CD4-positive, alpha-beta T cell treated with Interleukin-6 at 100 ng/mL for 8 hours (primary cell): ENCODE measurements at regions not wholly inside any gene's neighbourhood (a gene's known extent, or its start where the extent isn't known, plus 50 kb on each side); places are given as distances from the start of the nearest gene placed in this dataset.
"Not testable (repeated sequence)": the region's sequence is repeated elsewhere in the genome, so short reads cannot be mapped to it uniquely, and the experiment has no call there.

Experiments used
- DNase-seq: peaks from one replicate; pipeline ENCODE4 v3.0.0-alpha.2; 2020; ENCODE audit warnings: mixed read lengths, low spot score

- DNase-seq, result no peak
These were observed 1295.0 kb downstream of the JRKL start for GRCh38 chr11:97684486-97685439.

- no peak for DNase-seq
These were observed 1295.9 kb downstream of the JRKL start for GRCh38 chr11:97685695-97686094.

GRCh38 chr11:97687111-97687510, 1297.3 kb downstream of the JRKL start:
- DNase-seq, result no peak

- no peak for DNase-seq
These were observed 1301.2 kb downstream of the JRKL start for GRCh38 chr11:97691061-97691460.

GRCh38 chr11:97702951-97703350, 1313.1 kb downstream of the JRKL start:
- no peak for DNase-seq

DNA sequence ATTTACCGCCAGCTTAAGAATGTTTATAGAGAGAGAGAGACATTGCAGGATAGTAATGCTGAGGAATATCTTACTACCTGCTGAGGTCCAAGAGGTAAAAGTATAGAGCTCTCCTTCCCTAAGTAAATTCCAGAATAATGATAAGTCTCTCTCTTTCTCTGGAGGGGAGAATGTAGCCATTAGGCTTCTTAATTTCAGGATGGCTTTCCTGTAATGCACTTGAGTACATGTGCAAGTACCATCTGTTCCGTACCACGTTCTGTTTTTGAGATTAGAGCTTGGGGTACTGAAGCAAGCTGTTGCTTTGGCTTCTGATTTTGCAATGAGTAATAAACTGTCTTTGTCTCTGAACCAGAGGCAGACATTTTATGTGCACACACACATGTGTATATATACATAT, 1314.0 kb downstream of the JRKL start:
- DNase-seq, result no peak

DNA sequence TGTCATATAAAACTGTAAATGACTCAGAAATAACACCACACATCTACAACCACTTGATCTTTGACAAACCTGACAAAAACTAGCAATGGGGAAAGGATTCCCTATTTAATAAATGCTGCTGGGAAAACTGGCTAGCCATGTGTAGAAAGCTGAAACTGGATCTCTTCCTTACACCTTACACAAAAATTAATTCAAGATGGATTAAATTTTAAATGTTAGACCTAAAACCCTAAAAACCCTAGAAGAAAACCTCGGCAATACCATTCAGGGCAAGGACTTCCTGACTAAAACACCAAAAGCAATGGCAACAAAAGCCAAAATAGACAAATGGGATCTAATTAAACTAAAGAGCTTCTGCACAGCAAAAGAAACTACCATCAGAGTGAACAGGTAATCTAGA, 1315.3 kb upstream of the CNTN5 start:
- not testable (repeated sequence) for DNase-seq

- no peak for DNase-seq
These were observed 1302.8 kb upstream of the CNTN5 start for GRCh38 chr11:97717922-97718321.

- DNase-seq, result no peak
These were observed 1298.7 kb upstream of the CNTN5 start for GRCh38 chr11:97722065-97722464.

GRCh38 chr11:97722721-97723120, 1298.0 kb upstream of the CNTN5 start:
- DNase-seq, result no peak

DNA sequence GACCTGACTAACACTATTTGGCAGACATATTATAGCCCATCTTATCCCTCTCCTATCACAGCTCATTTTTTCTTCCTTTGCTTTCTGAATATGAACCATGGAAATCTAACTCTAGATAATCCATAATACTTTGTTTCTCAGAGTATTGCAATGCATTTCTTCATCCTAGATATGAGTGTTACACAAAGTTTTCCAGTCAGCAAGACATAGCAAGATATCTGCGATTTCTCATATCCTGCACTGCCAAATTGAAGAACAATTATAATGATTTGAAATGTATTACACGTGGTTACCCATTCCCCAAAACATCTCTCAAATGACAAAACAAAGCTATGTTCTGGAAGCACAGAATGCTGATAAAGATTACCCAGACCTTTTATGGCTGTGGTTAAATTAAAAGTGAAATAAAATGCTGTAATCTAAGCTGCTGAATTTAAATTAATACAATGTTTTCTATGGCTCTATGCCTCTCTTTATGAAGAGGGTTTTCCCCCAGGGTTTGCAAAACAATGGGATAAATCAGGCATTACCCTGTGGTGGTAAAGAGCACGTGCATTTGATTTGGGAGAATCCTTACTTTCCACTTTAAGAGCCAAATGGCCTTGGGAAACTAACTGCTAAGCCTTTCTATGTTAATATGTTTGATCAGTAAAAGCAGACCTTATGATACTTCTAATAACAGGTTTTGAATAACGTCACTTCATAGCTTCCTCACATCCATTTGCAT, 1291.0 kb upstream of the CNTN5 start:
- no peak for DNase-seq

DNA sequence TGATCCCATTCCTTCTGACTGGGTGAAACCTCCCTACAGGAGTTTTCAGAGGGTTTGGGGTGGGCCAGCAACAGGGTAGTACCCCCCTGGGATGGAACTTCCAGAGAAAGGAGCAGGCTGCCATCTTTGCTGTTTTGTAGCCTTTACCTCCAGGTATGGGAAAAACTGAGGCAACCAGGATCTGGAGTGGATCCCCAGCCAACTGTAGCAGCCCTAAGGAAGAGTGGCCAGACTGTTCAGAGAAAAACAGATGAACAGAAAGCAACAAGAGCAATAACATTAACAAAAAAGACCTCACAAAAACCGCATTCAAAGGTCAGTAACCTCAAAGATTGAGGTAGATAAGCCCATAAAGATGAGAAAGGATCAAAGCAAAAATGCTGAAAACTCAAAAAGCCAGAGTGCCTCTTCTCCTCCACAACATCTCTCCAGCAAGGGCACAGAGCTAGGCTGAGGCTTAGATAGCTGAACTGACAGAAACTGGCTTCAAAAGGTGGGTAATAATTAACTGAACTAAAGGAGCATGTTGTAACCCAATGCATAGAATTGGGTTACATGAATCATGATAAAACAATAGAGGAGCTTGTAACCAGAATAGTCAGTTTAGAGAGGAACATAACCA, 1288.6 kb upstream of the CNTN5 start:
- no peak for DNase-seq

GRCh38 chr11:97738751-97739150, 1282.0 kb upstream of the CNTN5 start:
- DNase-seq, result no peak

GRCh38 chr11:97739932-97740800, 1280.6 kb upstream of the CNTN5 start:
- no peak for DNase-seq

GRCh38 chr11:97740801-97741151, 1280.0 kb upstream of the CNTN5 start:
- no peak for DNase-seq

- no peak for DNase-seq
These were observed 1278.0 kb upstream of the CNTN5 start for GRCh38 chr11:97742717-97743116.

DNA sequence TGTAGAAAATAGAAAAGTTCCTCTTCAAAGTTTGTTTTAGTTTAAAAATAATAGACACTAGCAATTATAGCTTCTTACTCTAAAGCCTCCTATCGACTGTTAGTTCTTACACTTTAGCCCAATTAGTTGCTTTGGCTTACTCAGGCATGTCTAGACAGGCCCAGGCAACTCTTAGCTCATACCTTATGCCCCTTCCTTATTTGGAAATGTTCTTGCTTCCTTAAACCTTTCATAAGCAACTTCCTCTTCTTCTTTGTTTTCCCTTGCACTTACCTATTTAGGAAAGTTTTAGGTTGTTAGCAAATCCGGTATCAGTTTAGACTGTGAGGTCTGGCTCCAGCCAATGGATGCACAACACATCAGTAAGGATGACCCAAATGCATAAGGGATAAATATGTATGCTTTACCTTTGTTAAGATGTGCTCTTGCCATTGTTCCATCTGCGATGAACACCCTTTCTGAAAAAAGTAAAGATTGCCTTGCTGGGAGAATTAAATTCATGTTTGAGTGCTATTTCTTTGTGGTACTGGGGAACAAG, 1277.5 kb upstream of the CNTN5 start:
- DNase-seq, result no peak

GRCh38 chr11:97745515-97746050, 1275.2 kb upstream of the CNTN5 start:
- DNase-seq, result no peak

DNA sequence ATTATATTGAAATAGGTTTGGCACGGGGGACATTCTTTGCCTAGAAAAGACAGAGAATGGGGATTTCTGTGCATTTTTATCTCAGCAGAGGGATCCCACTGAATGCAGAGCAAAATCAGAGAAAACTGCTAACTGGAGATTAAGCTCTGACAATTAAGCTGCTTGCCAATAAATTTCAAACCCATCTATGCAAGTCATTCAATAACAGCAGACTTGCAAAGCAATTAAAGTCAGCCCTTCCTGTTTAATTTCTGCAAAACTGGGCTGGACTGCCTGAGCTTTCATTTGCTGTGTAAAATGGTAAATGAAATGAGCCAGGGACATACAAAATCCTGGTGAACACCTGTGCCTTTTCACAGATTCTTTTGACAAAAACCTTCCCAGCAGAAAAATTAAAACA, 1273.9 kb upstream of the CNTN5 start:
- DNase-seq, result no peak

DNA sequence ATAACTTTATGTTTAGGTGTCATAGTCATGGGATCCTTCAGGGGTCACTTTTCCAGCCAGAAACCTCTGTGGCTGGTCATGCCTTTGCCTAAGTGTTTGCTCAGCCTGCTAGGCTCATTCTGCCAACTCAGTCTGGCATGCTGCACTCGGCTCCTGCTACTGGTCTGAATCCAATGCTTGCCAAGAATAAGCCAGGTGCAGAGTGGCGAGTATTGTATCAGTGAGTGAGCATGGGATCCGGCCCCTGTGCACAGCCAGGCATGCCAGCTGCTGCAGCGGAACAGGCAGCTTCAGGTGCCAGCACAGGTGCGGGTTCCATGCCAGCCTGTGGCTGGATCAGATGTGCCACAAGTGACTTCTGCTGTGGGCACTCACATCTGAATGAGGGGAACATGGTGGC, 1269.3 kb upstream of the CNTN5 start:
- no peak for DNase-seq

GRCh38 chr11:97751952-97752351, 1268.8 kb upstream of the CNTN5 start:
- DNase-seq, result no peak
